Endothelial cell of umbilical vein (primary cell): ENCODE measurements at regions not wholly inside any gene's neighbourhood (a gene's known extent, or its start where the extent isn't known, plus 50 kb on each side); places are given as distances from the start of the nearest gene placed in this dataset.
"Not testable (repeated sequence)": the region's sequence is repeated elsewhere in the genome, so short reads cannot be mapped to it uniquely, and the experiment has no call there.

Experiments used
- EZH2 ChIP-seq: IDR thresholded peaks from 2 replicates; pipeline ENCODE4 v1.6.1; 2012; ENCODE audit warnings: borderline replicate concordance, low read depth, mild to moderate bottlenecking, moderate library complexity, low read length, inconsistent platforms; ENCODE audit not compliant: severe bottlenecking
- GATA2 ChIP-seq: IDR thresholded peaks from 2 replicates; pipeline ENCODE4 v1.7.0; 2011; ENCODE audit warnings: low read depth, mild to moderate bottlenecking, moderate library complexity, mixed read lengths, low read length; ENCODE audit not compliant: insufficient read length, insufficient read depth
- POLR2A ChIP-seq: IDR thresholded peaks from 2 replicates; pipeline ENCODE4 v1.6.1; 2012; ENCODE audit warnings: low read depth, mild to moderate bottlenecking, control low read depth, low read length
- POLR2AphosphoS5 ChIP-seq: IDR thresholded peaks from 2 replicates; pipeline ENCODE4 v1.6.1; 2012; ENCODE audit warnings: low read depth, mild to moderate bottlenecking, control low read depth, low read length, moderate library complexity; ENCODE audit not compliant: insufficient read depth
- TF ChIP-seq, protein P1 (sequence below), 2 donors: IDR thresholded peaks; 1 replicate in 1 of 2; 2 replicates in 1 of 2; pipeline ENCODE4 v1.5.1; 2011; ENCODE audit warnings: low read length in 2 of 2, mild to moderate bottlenecking in 2 of 2, moderate library complexity in 2 of 2, control low read depth in 1 of 2, inconsistent platforms in 1 of 2, low read depth in 1 of 2; ENCODE audit not compliant: insufficient read depth in 1 of 2; ENCODE audit errors: extremely low read depth in 1 of 2
- TF ChIP-seq, protein P2 (sequence below): IDR thresholded peaks from 2 replicates; pipeline ENCODE4 v1.6.1; 2011; ENCODE audit not compliant: insufficient read depth, insufficient read length

DNA sequence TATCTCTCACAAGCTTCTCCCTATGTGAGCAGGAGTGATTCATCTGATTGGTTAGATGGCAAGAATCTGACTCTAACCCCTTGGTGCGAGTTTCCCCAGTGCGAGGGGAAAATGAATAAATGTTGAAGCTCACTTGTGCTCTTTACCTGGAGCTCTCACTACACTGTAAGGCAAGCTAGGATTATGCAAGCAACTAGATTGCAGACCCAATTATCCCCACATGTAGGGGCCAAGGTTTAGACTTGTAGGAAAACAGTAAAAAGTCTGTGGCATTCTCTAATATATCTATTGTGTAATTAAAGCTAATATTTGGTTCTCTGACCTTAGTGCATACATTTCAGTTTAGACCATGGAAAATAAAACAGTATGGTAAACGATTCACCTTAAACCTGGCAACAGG lies 247.2 kb downstream of the UBE2NL start:
- TF ChIP-seq POLR2A, POLR2AphosphoS5, GATA2, EZH2: not testable (repeated sequence)
- TF ChIP-seq, protein P1, sequence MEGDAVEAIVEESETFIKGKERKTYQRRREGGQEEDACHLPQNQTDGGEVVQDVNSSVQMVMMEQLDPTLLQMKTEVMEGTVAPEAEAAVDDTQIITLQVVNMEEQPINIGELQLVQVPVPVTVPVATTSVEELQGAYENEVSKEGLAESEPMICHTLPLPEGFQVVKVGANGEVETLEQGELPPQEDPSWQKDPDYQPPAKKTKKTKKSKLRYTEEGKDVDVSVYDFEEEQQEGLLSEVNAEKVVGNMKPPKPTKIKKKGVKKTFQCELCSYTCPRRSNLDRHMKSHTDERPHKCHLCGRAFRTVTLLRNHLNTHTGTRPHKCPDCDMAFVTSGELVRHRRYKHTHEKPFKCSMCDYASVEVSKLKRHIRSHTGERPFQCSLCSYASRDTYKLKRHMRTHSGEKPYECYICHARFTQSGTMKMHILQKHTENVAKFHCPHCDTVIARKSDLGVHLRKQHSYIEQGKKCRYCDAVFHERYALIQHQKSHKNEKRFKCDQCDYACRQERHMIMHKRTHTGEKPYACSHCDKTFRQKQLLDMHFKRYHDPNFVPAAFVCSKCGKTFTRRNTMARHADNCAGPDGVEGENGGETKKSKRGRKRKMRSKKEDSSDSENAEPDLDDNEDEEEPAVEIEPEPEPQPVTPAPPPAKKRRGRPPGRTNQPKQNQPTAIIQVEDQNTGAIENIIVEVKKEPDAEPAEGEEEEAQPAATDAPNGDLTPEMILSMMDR (IDR thresholded peaks at IDR 0.05; ENCODE audit: extremely low read depth in 1 of 2, insufficient read depth in 1 of 2, low read depth in 1 of 2, low read length in 2 of 2), result not testable (repeated sequence)
- TF ChIP-seq, protein P2, sequence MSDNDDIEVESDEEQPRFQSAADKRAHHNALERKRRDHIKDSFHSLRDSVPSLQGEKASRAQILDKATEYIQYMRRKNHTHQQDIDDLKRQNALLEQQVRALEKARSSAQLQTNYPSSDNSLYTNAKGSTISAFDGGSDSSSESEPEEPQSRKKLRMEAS, result not testable (repeated sequence)
